ENCODE measurements at regions not wholly inside any gene's neighbourhood (a gene's known extent, or its start where the extent isn't known, plus 50 kb on each side); places are given as distances from the start of the nearest gene placed in this dataset.

GRCh38 chr17:70375813-70376770 lies 206.8 kb downstream of the KCNJ2 start:
- TF ChIP-seq CTCF (IDR thresholded peaks at IDR 0.05) (no peak), EZH2 (IDR thresholded peaks at IDR 0.05; ENCODE audit: borderline replicate concordance, insufficient read depth, low read depth, low read length, poor library complexity, severe bottlenecking) (no peak)

All from B cell (primary cell).